ENCODE measurements at regions not wholly inside any gene's neighbourhood (a gene's known extent, or its start where the extent isn't known, plus 50 kb on each side); places are given as distances from the start of the nearest gene placed in this dataset.

GRCh38 chr16:55252577-55252976 is 71.4 kb upstream of the IRX6 start (continued):
- no peak for TF ChIP-seq ZNF462 (CRISPR knock-in tag; IDR thresholded peaks at IDR 0.05)

- Histone ChIP-seq H3K36me3 (ENCODE audit: insufficient read depth) (no peaks in the 10 kb centered on the region), H3K79me2 (replicated peaks; ENCODE audit: insufficient read depth) (no peaks in the 10 kb centered on the region), H3F3A (replicated peaks; ENCODE audit: low read depth) (no peaks in the 10 kb centered on the region), H3K27ac (ENCODE audit: low read depth) (no peak overlapping the region), H2AFZ (no peak overlapping the region), H3K4me2 (no peak overlapping the region), H3K9me2 (ENCODE audit: insufficient read depth) (0 out of 2 replicates have a peak, but pooled peaks cover 5% of the 10 kb centered on the region), H4K20me1 (replicated peaks; ENCODE audit: insufficient read depth) (no peaks in the 10 kb centered on the region), H3K4me3 (no peak overlapping the region), H3K4me1 (ENCODE audit: insufficient read depth) (peaks cover 6% of the 10 kb centered on the region; the same call in 1 of the 2 replicates), H3K27me3 (ENCODE audit: insufficient read depth) (no peaks in the 10 kb centered on the region)
- no peak for ATAC-seq
- H3K4me3 Mint-ChIP-seq, result no peak overlapping the region
- DNase-seq (ENCODE audit: low spot score), result no peak
- H3K9me3 Mint-ChIP-seq, result no peaks in the 10 kb centered on the region; the same call in 1 of the 3 replicates
- H3K27ac Mint-ChIP-seq, result no peak overlapping the region
- peaks cover 6% of the 10 kb centered on the region for H3K27me3 Mint-ChIP-seq (ENCODE audit: insufficient read depth, low read depth, poor library complexity)
- H3K4me1 Mint-ChIP-seq, result peaks cover 11% of the 10 kb centered on the region; the same call in 2 of the 3 replicates
- H3K36me3 Mint-ChIP-seq (ENCODE audit: low read depth), result no peaks in the 10 kb centered on the region; the same call in 2 of the 3 replicates
- TF ChIP-seq POLR2AphosphoS5 (IDR thresholded peaks at IDR 0.05; ENCODE audit: low read depth) (no peak), ZNF331 (CRISPR knock-in tag; IDR thresholded peaks at IDR 0.05; ENCODE audit: low read depth) (no peak), ZNF462 (CRISPR knock-in tag; IDR thresholded peaks at IDR 0.05) (no peak), CTCF (conservative IDR thresholded peaks at IDR 0.05; ENCODE audit: low read depth in 2 of 2) (no peak), JUNB (IDR thresholded peaks at IDR 0.05; ENCODE audit: unreplicated experiment) (no peak), NANOG (IDR thresholded peaks at IDR 0.05; ENCODE audit: borderline replicate concordance) (no peak), STAT1 (IDR thresholded peaks at IDR 0.05; ENCODE audit: unreplicated experiment) (no peak), EZH2phosphoT487 (IDR thresholded peaks at IDR 0.05; ENCODE audit: unreplicated experiment) (no peak), EZH2 (IDR thresholded peaks at IDR 0.05; ENCODE audit: low read depth, unreplicated experiment) (no peak)
These were observed 70.0 kb upstream of the IRX6 start for GRCh38 chr16:55253987-55254386.
